ENCODE measurements at regions not wholly inside any gene's neighbourhood (a gene's known extent, or its start where the extent isn't known, plus 50 kb on each side); places are given as distances from the start of the nearest gene placed in this dataset.

GRCh38 chr2:167550448-167550847, 662.2 kb downstream of the XIRP2 start:
- TF ChIP-seq EZH2 (IDR thresholded peaks at IDR 0.05) (no peak), POLR2AphosphoS5 (IDR thresholded peaks at IDR 0.05; ENCODE audit: borderline replicate concordance, low read depth, low read length) (no peak), FOXP2 (optimal IDR thresholded peaks at IDR 0.05; ENCODE audit: control extremely low read depth, extremely low read length, insufficient read depth) (no peak)
